Smooth muscle cell of the brain vasculature (primary cell): ENCODE measurements at regions not wholly inside any gene's neighbourhood (a gene's known extent, or its start where the extent isn't known, plus 50 kb on each side); places are given as distances from the start of the nearest gene placed in this dataset.
"Not testable (repeated sequence)": the region's sequence is repeated elsewhere in the genome, so short reads cannot be mapped to it uniquely, and the experiment has no call there.

Experiments used
- DNase-seq: peaks from one replicate; pipeline ENCODE4 v3.0.0-alpha.2; 2012; ENCODE audit warnings: low read depth, low spot score

DNA sequence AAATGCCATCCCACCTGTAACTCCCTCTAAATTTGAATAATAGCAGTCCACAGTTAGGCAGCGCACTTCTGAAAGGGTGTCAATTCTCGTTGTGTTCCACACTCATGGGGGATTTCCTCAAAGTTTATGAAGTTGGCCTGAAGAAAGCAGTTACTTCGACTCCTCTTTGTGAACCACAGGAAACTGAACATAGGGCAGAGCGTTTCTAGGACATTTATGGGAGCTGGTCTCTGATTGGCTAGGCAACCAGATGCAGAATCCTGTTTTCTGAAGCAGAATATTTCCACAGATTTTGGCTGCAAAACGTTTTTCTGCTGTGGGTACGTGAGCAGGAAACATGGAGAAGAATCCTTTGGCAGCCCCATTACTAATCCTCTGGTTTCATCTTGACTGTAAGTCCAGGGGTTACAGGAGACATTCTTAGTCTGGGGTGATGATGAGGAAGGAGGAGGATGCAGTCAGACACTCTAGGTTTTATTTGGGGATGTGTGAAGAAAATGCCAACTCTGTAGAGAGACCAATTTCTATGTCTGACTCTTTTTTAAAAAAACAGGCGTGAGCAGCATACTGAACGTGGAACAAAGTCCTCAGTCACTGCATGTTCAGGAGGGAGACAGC, 431.5 kb upstream of the OR4E1 start:
- DNase-seq: no peak

DNA sequence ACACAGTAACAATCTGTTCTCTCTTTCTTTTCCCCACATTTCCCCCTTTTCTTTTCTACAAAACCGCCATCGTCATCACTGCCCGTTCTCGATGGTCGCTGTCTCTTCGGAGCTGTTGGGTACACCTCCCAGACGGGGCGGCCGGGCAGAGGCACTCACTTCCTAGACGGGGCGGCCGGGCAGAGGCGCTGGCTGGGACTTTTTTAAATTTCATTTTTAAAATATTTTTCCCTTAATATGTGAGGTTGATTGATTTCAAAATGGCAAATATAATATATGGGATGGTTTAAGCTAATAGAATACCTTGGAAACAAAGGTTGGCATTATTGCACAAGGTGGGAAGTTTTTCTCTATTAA, 427.1 kb upstream of the OR4E1 start:
- DNase-seq: not testable (repeated sequence)

GRCh38 chr14:22099942-22100763, 426.5 kb upstream of the OR4E1 start:
- peak; percentile 2 for DNase-seq

DNA sequence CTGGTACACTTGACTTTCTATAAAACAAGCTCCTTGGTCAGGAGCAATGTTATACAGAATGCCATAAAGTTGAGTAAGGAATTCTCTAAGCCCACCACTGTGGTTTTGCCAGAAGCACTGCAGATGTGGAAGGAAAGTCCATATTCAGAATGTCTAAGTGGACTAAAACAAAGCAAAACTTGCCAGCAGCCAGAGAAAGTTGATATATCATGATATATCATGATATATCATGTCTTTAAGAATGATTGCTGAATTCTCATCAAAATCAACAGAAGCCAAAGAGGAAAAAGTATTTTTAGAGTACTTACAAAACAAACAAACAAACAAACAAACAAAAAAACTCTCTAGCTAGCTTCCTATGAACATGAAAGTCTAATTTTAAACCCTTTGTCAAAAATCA, 424.8 kb upstream of the OR4E1 start:
- DNase-seq: no peak

DNA sequence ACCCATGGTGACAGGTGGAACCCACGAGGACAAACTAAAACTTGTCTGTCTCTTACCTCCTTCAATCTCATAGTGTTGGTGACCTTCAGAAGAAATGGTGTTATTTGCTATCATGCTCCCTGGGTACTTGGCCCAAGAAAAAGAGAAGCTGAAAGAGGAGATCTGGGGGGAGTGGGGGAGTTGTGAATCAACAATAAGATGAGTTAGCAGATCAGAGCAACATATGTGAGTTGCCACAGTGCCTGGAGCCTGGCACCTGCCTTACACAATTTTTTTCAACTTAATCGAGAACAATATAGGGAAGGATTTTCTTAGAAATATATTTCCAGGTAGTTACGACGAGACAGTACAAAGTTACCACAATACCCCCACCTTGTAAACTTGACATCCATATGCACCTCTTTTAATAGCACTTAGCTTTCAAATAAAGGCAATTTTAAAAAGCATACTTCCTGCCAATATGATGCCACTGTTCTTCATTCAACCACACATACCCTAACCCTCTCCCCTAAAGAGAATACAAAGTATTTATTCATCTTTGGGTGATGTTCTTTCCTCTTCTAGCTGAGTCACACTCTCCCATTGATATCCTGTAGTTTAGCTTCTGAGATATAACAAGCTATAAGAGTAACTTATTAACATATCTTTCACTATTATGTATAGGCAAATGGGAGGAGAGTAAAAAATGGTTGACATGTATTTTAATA, 424.1 kb upstream of the OR4E1 start:
- DNase-seq: no peak

- DNase-seq: no peak
These were observed 423.5 kb upstream of the OR4E1 start for GRCh38 chr14:22097072-22097471.

- DNase-seq: no peak
These were observed 422.9 kb upstream of the OR4E1 start for GRCh38 chr14:22096514-22096895.

DNA sequence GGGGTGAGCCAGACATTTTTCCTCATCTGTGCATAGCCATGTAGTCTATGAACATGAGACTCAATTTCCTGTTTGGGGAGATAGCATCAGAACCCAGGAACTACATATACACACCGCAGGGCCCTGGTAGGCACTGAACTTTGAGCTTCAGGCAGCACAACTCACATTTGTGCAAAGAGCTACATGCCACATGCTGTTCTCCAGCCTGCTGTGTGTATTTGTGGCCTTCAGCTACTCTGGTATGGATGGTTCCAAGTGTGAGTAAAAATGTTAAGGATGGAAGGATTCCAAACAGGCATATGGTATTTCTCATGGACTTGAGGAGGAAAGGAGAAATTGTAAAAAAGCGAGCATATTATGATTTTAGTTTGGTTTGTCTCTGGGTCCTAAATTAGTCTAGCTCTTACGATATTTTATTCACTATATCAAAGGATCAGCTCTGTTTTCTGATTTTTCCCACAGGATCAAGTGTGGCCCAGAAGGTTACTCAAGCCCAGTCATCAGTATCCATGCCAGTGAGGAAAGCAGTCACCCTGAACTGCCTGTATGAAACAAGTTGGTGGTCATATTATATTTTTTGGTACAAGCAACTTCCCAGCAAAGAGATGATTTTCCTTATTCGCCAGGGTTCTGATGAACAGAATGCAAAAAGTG, 422.4 kb upstream of the OR4E1 start:
- no peak for DNase-seq

DNA sequence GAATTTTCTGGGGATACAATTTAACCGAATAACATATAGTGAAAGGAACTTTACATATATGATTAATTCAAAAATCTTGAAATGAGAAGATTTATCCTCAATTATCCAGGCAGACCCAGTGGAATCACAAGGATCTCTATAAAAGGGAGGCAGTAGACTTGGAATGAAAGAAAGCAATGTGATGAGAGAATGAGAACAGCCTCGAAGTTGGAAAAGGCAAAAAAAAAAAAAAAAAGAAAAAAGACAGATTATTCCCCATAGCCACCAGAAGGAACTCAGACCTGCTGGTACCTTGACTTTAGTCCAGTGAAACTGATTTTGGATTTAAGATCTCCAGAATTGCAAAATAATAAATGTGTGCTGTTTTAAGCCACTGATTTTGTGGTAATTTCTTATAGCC, 416.3 kb upstream of the OR4E1 start:
- no peak for DNase-seq

- DNase-seq: no peak
These were observed 415.2 kb upstream of the OR4E1 start for GRCh38 chr14:22088614-22089342.

- DNase-seq: no peak
These were observed 412.5 kb upstream of the OR4E1 start for GRCh38 chr14:22086131-22086530.

GRCh38 chr14:22084393-22085281, 411.0 kb upstream of the OR4E1 start:
- DNase-seq: peak; percentile 26

- no peak for DNase-seq
These were observed 407.7 kb upstream of the OR4E1 start for GRCh38 chr14:22081337-22081736.

DNA sequence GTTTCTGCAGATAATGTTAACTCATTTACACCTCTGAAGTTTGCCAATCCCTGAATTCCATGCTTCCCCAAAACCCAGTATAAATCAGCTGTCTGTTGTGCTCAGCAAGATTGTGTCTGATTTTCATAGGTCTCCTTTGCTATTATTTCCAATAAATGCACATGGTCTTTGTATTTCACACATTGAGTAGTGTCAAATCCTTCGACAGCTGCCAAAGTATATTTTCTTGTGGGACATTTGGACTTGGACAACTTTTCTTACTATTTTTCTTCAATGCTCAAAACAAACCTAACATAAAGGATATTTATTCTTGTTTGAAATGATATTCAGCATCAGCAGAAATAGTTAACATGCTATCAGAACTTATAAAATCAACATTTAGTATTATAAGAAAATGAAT, 406.1 kb upstream of the OR4E1 start:
- DNase-seq: no peak

DNA sequence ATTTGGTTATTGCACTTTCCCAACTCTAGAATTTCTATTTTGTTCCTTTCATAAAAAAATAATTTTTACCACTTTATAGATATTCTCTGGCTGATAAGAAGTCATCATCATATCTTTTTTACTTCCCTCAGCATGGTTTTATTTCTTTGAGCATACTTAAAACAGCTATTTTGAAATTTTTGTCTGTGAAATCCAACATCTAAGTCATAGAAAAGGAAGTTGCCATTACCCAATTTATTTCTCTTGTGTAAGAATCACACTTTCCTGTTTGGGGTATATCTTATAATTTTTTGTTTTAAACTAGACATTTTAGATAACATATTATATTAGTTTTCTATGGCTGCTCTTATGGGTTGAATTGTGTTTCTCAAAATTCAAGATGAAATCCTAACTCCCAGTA, 400.2 kb upstream of the OR4E1 start:
- no peak for DNase-seq

GRCh38 chr14:22071006-22071405, 397.4 kb upstream of the OR4E1 start:
- no peak for DNase-seq

- DNase-seq: no peak
These were observed 396.7 kb upstream of the OR4E1 start for GRCh38 chr14:22070119-22070982.

GRCh38 chr14:22065347-22065746, 391.7 kb upstream of the OR4E1 start:
- DNase-seq: no peak

DNA sequence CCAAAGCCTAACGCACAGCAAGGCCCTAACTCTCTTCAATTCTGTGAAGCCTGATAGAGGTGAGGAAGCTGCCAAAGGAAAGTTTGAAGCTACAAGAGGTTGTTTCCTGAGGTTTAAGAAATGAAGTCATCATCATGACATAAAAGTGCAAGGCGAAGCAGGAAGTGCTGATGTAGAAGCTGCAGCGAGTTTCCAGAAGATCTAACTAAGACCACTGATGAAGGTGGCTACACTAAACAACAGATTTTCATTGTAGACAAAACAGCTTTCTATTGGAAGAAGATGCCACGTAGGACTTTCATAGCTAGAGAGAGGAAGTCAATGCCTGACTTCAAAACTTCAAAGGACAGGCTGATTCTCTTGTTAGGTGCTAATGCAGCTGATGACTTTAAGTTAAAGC, 385.6 kb upstream of the OR4E1 start:
- no peak for DNase-seq

- DNase-seq: no peak
These were observed 379.2 kb upstream of the OR4E1 start for GRCh38 chr14:22052795-22053194.
